NCI-H748 treated with DMSO at 0.1 percent for 48 hours (cell line): ENCODE measurements at regions not wholly inside any gene's neighbourhood (a gene's known extent, or its start where the extent isn't known, plus 50 kb on each side); places are given as distances from the start of the nearest gene placed in this dataset.

Experiments
- DNase-seq: peaks from one replicate; lab custom pipeline; 2025; lab: John Stamatoyannopoulos, UW

DNA sequence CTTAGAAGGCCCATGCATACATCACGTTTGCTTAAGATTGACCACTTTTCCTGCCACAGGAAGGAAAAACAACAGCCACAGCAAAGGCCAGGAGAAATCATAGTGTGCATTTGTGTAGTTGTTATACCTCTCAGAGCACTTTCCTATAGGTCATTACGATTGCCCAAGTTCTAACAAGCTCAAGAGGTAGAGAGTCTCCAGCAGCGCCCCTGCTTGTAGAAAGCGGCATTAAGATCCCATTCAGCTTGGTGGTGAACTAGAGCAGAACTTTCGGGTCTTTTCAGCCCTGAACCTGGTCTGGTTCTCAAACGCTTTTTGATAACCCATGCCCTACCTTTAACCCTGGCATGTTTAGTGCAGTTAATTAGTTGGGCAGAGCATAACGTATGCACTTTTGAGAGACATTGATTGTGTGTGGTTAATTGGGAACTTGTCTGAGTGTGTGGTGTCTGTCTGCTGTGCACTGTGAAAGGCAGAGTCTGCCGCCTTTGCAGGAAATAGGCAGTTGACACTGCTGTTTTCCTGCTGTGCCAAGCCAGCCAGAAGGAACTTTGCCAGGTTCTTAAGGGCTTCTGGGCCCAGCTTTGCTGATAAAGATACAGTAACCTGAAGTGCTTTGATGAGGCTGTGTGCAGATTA lies 109.9 kb upstream of the CLMP start:
- DNase-seq: no peak

DNA sequence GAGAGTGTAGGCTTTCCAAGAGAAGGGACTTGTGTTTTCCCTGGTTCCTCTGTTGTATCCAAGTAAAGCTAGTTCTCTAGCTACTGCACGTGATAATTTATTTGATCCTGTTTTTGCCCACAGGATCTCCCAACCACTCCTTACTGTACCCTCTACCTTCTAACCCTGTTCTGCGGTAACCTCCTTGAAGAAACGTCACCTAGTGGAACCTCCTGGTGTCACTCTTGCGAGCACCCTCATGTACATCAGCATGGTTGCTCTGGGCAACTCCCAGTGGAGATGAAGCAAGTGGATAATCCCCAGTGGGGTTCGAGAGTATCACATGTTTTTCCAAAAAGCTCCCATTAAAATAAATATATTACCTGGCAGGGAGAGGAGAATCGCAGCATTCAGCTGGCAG lies 108.9 kb upstream of the CLMP start:
- no peak for DNase-seq

- DNase-seq: no peak
Observed at GRCh38 chr11:123302751-123303195, 107.7 kb upstream of the CLMP start.

DNA sequence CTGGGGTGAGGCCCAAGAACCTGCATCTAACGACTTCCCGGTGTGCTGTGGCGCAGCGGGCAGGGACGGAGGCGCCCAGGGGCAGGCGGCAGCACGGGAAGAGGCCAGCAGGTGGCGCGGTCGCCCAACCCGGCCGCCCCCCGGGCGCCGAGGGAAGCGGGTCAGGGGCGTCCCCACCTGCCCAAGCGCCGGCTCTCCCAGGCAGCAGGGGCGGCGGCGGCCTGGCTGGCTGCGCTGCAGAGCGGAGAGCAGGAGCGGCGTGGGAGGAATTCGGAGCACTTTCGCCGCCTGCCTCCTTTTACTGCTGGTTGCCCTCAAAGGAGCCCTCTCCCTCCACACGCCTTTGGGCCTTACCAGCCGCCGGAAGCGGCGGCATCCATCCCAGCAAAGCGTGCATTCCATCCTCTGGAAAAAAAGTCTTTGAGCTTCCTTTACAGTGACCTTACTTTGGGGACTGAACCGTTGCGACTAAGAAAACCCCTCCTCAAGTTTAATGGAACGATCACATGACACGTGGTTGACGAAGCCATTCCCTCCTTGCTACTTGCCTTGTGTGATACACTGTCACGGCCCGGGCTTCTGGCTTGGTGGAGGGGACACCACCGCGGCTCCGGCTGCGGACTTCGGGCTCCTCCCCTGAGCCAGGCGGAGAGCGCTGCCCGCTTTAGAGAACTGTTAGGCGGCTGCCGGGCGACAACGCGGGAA lies 106.8 kb upstream of the CLMP start:
- DNase-seq: no peak

GRCh38 chr11:123301013-123301591 lies 106.1 kb upstream of the CLMP start:
- peak; percentile 9 for DNase-seq

DNA sequence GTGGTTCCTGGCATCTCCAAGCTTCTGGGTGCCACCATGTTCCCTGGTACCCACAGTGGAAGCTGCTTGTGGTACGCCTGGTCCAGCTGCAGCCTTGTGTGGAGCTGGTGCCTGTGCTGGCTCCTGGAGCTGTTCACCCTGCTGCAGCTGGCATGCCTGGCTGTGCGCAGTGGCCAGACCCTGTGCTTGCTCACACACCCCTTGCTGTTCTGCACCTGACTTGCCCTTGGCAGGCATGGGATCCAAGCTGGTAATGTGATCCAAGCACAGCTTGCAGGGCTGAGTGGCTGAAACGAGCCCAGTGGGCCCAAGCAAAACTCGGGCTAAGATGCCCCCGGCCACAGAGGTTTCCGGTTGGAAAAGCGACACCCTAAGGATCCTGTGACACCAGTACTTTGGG lies 104.7 kb upstream of the CLMP start:
- no peak for DNase-seq

DNA sequence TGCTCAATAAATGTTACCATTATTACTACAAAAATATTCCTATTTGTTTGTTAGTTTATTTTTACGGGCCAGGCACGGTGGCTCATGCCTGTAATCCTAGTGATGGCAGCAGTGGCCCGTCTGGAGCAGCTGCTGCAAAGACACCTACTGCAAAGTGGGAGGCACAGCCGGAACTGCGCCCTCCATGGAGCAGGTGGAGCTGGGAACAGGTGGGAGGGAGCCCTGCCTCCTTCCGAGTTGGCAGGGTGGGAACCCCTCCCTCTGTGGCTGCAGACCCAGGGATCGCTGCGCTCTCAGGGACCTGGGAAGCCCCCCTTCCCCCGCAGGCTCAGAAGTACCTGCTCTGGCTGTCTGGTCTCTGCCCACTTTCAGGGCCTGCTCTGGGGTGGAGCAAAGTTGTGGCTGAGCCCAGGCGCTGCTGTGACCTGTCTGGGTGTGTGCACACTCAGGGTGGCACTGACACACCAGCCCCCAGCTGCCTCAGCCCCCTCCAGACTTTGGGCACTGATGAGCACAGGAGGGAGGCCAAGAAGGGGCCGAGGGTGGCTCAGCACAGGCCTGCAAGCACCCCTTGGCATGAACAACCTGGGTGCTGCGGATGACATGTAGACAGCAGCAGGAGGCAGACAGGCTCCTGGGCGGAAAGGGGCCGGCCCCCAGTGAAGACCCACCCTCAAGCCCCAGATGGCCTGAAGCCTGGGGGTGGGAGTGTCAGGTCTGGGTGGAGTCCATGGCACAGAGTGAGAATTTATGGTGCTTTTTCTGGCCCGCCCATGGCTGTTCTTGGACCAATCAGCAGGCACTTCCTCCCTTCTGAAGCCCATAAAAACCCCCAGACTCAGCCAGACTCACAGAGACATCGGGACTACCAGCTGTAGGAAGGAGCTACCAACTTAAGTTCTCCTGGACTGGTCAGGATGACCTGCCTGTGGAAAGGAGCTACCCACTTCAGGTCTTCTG lies 103.7 kb upstream of the CLMP start:
- DNase-seq: no peak

DNA sequence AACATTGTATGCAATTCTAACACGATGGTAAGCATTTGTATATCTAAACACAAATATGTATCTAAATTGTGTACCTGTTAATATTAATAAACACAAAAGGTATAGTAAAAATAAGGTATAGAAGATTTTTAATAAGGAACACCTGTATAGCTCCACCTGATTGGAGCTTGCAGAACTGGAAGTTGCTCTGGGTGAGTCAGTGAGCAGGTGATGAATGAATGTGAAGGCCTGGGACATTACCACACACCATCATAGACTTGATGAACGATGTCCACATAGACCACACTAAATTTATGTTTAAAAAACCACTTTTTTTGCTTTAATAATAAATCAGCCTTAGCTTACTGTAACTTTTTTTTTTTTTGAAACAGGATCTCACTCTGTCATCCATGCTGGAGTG lies 97.6 kb upstream of the CLMP start:
- no peak for DNase-seq

- no peak for DNase-seq
Observed at GRCh38 chr11:123291201-123291869, 96.3 kb upstream of the CLMP start.

- no peak for DNase-seq
Observed at GRCh38 chr11:123286761-123287160, 91.7 kb upstream of the CLMP start.

GRCh38 chr11:123286255-123286654 lies 91.2 kb upstream of the CLMP start:
- DNase-seq: no peak

GRCh38 chr11:123284454-123284853 lies 89.4 kb upstream of the CLMP start:
- no peak for DNase-seq

DNA sequence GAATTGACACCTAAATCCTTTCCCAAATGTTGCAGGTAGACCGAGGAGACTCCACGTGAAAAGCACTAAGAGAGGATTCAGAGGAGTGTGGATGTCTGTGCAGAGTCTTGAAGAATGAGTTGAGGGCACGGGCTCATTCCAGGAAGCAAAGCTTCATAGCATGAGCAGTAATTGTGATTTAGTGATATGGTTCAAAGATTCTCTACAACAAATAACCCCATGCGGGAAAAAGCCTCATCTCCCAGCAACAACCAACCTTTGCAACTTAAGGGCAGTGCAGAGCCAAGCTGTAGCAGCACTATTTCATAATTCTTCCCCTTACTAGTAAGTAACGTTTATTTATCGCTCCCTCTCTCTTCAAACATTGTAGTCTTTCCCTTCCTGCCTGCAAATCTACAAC lies 87.5 kb upstream of the CLMP start:
- no peak for DNase-seq

GRCh38 chr11:123273616-123274015 lies 78.6 kb upstream of the CLMP start:
- no peak for DNase-seq

DNA sequence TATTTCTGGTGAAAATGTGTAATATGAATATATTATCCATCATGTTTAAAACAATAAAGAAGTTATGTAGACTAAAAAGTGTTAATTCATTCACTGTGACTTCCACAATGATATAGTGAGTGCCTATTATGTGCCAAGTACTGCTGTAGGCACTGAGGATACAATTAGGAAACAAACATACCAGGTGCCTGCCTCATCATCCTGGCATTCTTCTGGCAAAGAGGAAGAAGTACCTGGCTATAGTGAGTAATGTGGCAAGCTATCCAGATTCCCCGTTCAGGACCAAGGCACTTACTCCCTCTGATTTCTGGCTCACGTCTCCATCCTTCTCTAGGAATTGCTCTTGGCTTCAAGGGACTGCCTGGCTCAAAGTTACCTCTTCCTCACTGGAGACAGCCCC lies 77.5 kb upstream of the CLMP start:
- no peak for DNase-seq

- no peak for DNase-seq
Observed at GRCh38 chr11:123268156-123268555, 73.1 kb upstream of the CLMP start.

DNA sequence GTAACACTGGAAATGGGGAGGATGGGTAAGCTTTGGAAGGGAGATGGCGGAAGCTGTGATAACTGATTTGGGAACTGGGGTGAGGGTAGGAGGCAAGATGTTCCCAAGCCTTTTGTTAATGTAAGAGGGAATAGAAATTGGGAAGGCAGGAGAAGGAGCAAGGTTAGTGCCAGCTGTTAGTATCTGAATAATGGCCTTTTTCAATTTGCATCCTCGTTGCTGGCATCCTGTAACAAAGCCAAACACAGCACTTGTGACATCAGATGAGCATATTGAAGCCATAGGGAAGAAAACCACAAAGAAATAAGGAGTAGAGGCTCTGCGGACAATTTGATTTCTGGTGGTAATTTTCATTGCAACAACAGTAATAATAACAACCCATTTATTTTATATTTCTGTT lies 70.9 kb upstream of the CLMP start:
- no peak for DNase-seq

DNA sequence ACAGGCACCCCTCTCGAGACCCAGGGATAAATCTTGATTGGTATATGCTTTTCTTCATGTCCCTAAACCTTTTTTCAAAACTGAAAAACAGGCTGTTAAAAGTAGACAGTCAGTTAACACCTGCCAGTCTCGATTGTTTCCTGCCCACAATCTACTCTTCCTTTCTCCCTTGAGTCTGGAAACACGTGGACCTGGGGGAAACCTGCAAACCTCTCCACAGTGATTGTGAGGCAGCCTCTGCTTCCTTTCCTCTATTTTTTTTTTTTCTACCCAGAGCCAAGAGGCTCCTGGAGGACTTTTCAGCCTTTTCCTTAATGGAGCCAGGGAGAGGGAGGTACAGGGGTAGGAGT lies 69.4 kb upstream of the CLMP start:
- no peak for DNase-seq

DNA sequence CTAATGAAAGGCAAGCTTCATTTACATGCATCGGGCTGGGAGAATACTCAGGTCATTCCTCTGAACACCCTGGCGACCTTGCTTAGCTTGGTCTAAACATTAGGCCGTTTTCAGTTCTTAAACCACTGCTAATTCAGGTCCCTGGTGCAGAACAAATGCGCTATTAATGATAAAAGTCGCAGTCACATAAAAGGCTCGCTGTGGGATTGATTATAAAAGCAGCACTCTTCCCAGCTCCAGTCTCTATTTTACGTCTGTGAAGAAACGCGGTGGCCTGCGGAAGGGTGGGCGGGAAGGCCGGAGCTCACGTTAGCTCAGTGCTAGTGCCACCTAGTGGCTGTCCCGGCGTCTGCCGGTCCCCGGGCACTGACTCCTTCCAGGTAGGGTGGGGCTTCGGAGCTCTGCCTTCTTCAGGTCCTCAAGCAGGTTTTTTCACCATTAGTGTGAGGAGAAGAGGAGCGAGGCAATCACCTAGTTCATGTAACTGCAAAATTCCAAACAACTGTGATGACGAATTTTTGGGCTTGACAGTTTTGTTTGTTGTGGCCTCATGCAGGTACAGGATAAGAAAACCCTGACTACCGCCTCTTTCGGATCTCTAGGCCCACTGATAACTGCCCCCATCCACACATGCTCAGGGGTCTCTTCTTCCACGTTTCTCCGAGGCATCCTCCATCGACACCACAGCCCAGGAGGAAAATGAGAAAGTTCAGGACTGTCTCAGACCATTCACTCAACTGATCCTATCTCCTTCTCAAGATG lies 66.5 kb upstream of the CLMP start:
- no peak for DNase-seq

GRCh38 chr11:123260511-123261211 lies 65.6 kb upstream of the CLMP start:
- DNase-seq: no peak

DNA sequence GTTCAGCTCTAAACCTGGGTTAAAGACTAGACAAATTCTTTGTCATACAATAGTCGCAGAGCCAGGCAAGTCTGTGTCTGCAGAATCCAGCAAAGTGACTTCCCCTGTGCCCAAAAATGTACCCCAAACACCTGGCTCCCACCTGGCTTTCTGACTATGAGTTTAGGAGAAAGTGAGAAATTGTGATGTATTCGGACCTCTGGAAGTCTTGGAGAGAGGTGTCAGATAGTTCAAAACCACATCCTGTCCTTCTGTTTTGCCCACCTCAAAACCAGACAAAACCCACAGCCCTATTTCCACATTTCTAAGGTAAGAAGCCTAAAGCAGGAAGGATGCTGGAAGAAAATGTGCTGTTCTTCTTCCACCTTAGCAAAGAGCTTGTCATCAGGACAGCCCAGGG lies 63.8 kb upstream of the CLMP start:
- no peak for DNase-seq
